ENCODE measurements at regions not wholly inside any gene's neighbourhood (a gene's known extent, or its start where the extent isn't known, plus 50 kb on each side); places are given as distances from the start of the nearest gene placed in this dataset.
A peak's percentile ranks its signal among the peaks of the same experiment; 100 is the strongest.

- POLR2A ChIA-PET, result interaction anchor here (0.8 to 1.1 kb wide), 2 partner anchors 19 to 1196 kb away, joined by 3 to 6 read pairs; no protein-coding TSS in a partner anchor
- no peaks in the 10 kb centered on the region for H4K20me1 ChIP-seq (ENCODE audit: control insufficient read depth, insufficient read depth)
- RAD21 ChIA-PET (ENCODE audit: unreplicated experiment), result interaction anchor here (0.7 to 1.2 kb wide), 6 partner anchors 8 to 42 kb away, joined by 3 to 7 read pairs (median 4); no protein-coding TSS in a partner anchor
- in situ Hi-C loops (cut with MboI) (loop anchor here (25.0 kb wide), 1 partner anchor 1133 kb away; no protein-coding TSS in a partner anchor), intact Hi-C loops (cut with micrococcal nuclease; ENCODE audit: unreplicated experiment) (no loop called here)
- ATAC-seq (peak; percentile 44; the same call in 2 of the 3 replicates), DNase-seq (ENCODE audit: low read depth, low spot score) (no peak), FAIRE-seq (peak; percentile 41)
- no peak overlapping the region for H3K27ac ChIP-seq (ENCODE audit: control insufficient read depth, insufficient read depth)
- no peaks in the 10 kb centered on the region for H3K27me3 ChIP-seq (replicated peaks in 1 of 2; ENCODE audit: control insufficient read depth in 2 of 2, insufficient read depth in 2 of 2, low read length in 1 of 2)
- H3K4me2 ChIP-seq (ENCODE audit: control insufficient read depth, insufficient read depth), result no peak overlapping the region
- peaks cover 16% of the 10 kb centered on the region for H3K4me1 ChIP-seq (ENCODE audit: control insufficient read depth, insufficient read depth, low read length)
- no peak overlapping the region for H3K4me3 ChIP-seq
- no peaks in the 10 kb centered on the region for H3K79me2 ChIP-seq (ENCODE audit: control insufficient read depth, insufficient read depth, low read length)
- H3K9me3 ChIP-seq (replicated peaks; ENCODE audit: control insufficient read depth, insufficient read depth, low read length), result peaks cover 17% of the 10 kb centered on the region
- H3K36me3 ChIP-seq (ENCODE audit: control insufficient read depth in 2 of 2, insufficient read depth in 2 of 2, low read length in 1 of 2), result no peaks in the 10 kb centered on the region
- TF ChIP-seq TCF3 (IDR thresholded peaks at IDR 0.05; ENCODE audit: borderline replicate concordance, insufficient read depth, low read depth, low read length) (no peak), KAT2A (conservative IDR thresholded peaks at IDR 0.05; ENCODE audit: control insufficient read depth, low read depth, low read length) (no peak), HDGF (IDR thresholded peaks at IDR 0.05) (no peak), HDAC2 (IDR thresholded peaks at IDR 0.05) (no peak), NFIC (IDR thresholded peaks at IDR 0.05; ENCODE audit: low read depth, low read length) (no peak), SKIL (IDR thresholded peaks at IDR 0.05; ENCODE audit: low read depth, poor library complexity, severe bottlenecking) (no peak), BRCA1 (IDR thresholded peaks at IDR 0.05; ENCODE audit: low read depth, low read length) (no peak), POLR2A (IDR thresholded peaks at IDR 0.05; ENCODE audit: low read depth, low read length) (no peak), PKNOX1 (IDR thresholded peaks at IDR 0.05) (no peak), CTCF (IDR thresholded peaks at IDR 0.05 in 2 of 3, conservative IDR thresholded peaks at IDR 0.05 in 1 of 3; ENCODE audit: control insufficient read depth in 2 of 3, extremely low read depth in 1 of 3, insufficient read depth in 1 of 3, low read depth in 3 of 3, low read length in 3 of 3) (no peak), NFYA (IDR thresholded peaks at IDR 0.05; ENCODE audit: borderline replicate concordance, low read depth, low read length) (no peak)
- no peak overlapping the region for H2AFZ ChIP-seq (ENCODE audit: control insufficient read depth, low read depth, low read length)
- H3K9ac ChIP-seq (ENCODE audit: control insufficient read depth, insufficient read depth, low read length), result no peak overlapping the region
- no TSS peak for BruUV-seq (replicated peaks)
- CTCF ChIA-PET, result interaction anchor here (0.6 kb wide), 1 partner anchor 24 kb away, joined by 3 read pairs; no protein-coding TSS in a partner anchor
- 49% methylated on average over 9 of the region's 9 CpGs for WGBS (ENCODE audit: insufficient coverage, insufficient replicate concordance, low lambda C conversion rate, missing lambda C conversion rate)
- SMC1A ChIA-PET (ENCODE audit: uncharacterized antibody, unreplicated experiment), result interaction anchor here (0.7 to 2.5 kb wide), 8 partner anchors 9 to 109 kb away, joined by 3 to 13 read pairs (median 5); no protein-coding TSS in a partner anchor
Measured at GRCh38 chr7:21370283-21370982, 57.5 kb upstream of the SP4 start.
